ENCODE measurements at regions not wholly inside any gene's neighbourhood (a gene's known extent, or its start where the extent isn't known, plus 50 kb on each side); places are given as distances from the start of the nearest gene placed in this dataset.

GRCh38 chr4:177001271-177002175 lies 208.8 kb upstream of the VEGFC start:
- TF ChIP-seq CTCF (IDR thresholded peaks at IDR 0.05) (no peak), POLR2A (IDR thresholded peaks at IDR 0.05) (no peak)

Data from adrenal gland (tissue), 5 donors.